Smooth muscle cell (in vitro differentiated cells): ENCODE measurements at regions not wholly inside any gene's neighbourhood (a gene's known extent, or its start where the extent isn't known, plus 50 kb on each side); places are given as distances from the start of the nearest gene placed in this dataset.

Source experiments
- DNase-seq: peaks from one replicate; lab custom pipeline; 2025; ENCODE audit not compliant: unreplicated experiment; lab: John Stamatoyannopoulos, UW
- H2AFZ ChIP-seq: fragments of 200-600 bp; sonication (generic); 2 replicates; pipeline ENCODE4 v1.6.0; 2016; ENCODE audit warnings: antibody characterized with exemption, low read depth, mild to moderate bottlenecking
- H3F3A ChIP-seq: fragments of 200-600 bp; sonication (generic); 2 replicates; pipeline ENCODE4 v1.6.0; 2017; ENCODE audit warnings: antibody characterized with exemption, low read depth
- H3K27ac ChIP-seq: fragments of 200-600 bp; sonication (generic); 2 replicates; pipeline ENCODE4 v1.5.1; 2016; ENCODE audit warnings: low read depth, mild to moderate bottlenecking
- H3K27me3 ChIP-seq: fragments of 200-600 bp; sonication (generic); 2 replicates; pipeline ENCODE4 v1.6.1; 2016; ENCODE audit warnings: low read depth, mild to moderate bottlenecking
- H3K36me3 ChIP-seq: fragments of 200-600 bp; sonication (generic); 2 replicates; pipeline ENCODE4 v1.5.1; 2016; ENCODE audit warnings: low read depth
- H3K4me1 ChIP-seq: fragments of 200-600 bp; sonication (generic); 2 replicates; pipeline ENCODE4 v1.5.1; 2016; ENCODE audit warnings: low read depth
- H3K4me2 ChIP-seq: fragments of 200-600 bp; sonication (generic); 2 replicates; pipeline ENCODE4 v1.6.0; 2016; ENCODE audit warnings: mild to moderate bottlenecking
- H3K4me3 ChIP-seq: fragments of 200-600 bp; sonication (generic); 2 replicates; pipeline ENCODE4 v1.5.1; 2016; ENCODE audit warnings: mild to moderate bottlenecking
- H3K79me2 ChIP-seq: fragments of 200-600 bp; sonication (generic); 2 replicates; pipeline ENCODE4 v1.6.0; 2016; ENCODE audit warnings: low read depth, mild to moderate bottlenecking
- H3K9ac ChIP-seq: fragments of 200-600 bp; sonication (generic); 2 replicates; pipeline ENCODE4 v1.6.0; 2016; ENCODE audit warnings: low read depth
- H3K9me3 ChIP-seq: fragments of 200-600 bp; sonication (generic); replicated peaks from 2 replicates; pipeline ENCODE4 v1.5.1; 2016; ENCODE audit warnings: low read depth
- H4K20me1 ChIP-seq: fragments of 200-600 bp; sonication (generic); 2 replicates; pipeline ENCODE4 v1.6.0; 2016; ENCODE audit warnings: low read depth
- WGBS: methylation state at CpG from one replicate; pipeline ENCODE4 v1.1.7; 2016; ENCODE audit warnings: low lambda C conversion rate; 5-methylcytosine and 5-hydroxymethylcytosine counted together
- TF ChIP-seq, protein P1 (sequence below): fragments of 200-600 bp; sonication (generic); IDR thresholded peaks from 2 replicates; pipeline ENCODE4 v1.5.1; 2017; ENCODE audit warnings: borderline replicate concordance, mild to moderate bottlenecking, antibody characterized with exemption; ENCODE audit not compliant: insufficient read depth, poor library complexity, severe bottlenecking

- Histone ChIP-seq H3K9me3 (no peaks in the 10 kb centered on the region), H3K9ac (no peak overlapping the region), H3K36me3 (no peaks in the 10 kb centered on the region), H3K4me3 (no peak overlapping the region), H2AFZ (no peak overlapping the region), H3K27ac (no peak overlapping the region), H3K4me2 (no peak overlapping the region), H3K79me2 (no peaks in the 10 kb centered on the region), H3F3A (no peaks in the 10 kb centered on the region), H3K27me3 (no peaks in the 10 kb centered on the region), H4K20me1 (no peaks in the 10 kb centered on the region), H3K4me1 (no peaks in the 10 kb centered on the region)
- TF ChIP-seq, protein P1, sequence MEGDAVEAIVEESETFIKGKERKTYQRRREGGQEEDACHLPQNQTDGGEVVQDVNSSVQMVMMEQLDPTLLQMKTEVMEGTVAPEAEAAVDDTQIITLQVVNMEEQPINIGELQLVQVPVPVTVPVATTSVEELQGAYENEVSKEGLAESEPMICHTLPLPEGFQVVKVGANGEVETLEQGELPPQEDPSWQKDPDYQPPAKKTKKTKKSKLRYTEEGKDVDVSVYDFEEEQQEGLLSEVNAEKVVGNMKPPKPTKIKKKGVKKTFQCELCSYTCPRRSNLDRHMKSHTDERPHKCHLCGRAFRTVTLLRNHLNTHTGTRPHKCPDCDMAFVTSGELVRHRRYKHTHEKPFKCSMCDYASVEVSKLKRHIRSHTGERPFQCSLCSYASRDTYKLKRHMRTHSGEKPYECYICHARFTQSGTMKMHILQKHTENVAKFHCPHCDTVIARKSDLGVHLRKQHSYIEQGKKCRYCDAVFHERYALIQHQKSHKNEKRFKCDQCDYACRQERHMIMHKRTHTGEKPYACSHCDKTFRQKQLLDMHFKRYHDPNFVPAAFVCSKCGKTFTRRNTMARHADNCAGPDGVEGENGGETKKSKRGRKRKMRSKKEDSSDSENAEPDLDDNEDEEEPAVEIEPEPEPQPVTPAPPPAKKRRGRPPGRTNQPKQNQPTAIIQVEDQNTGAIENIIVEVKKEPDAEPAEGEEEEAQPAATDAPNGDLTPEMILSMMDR, result peak; percentile 22
- 72% methylated on average over 2 of the region's 2 CpGs for WGBS
- DNase-seq, result no peak
Measured at GRCh38 chr2:139946690-139947089, 1166.5 kb upstream of the NXPH2 start.

DNA sequence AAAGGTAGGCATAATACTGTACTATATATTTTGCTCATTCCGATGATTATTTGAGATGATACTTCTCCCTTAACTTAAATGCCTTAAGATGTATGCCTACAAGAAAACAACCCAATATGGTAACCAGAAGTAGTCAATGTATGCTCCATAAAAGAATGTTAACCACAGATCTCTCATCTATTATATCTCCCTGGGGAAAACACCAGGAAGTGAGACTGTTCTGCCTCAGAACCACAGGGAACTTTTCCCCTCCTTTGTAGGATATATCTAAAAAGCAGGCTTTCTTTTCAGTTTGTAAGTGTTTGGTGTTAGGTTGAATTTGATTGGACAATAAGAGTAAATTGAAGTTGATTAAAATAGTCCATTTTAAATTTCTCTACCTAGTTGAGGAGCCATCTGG lies 1160.5 kb upstream of the NXPH2 start:
- TF ChIP-seq, protein P1, result no peak
- no peaks in the 10 kb centered on the region for H3F3A ChIP-seq
- WGBS, result 100% methylated on average over 1 of the region's 1 CpG

GRCh38 chr2:139925903-139926302 lies 1145.7 kb upstream of the NXPH2 start:
- H3K79me2 ChIP-seq, result no peaks in the 10 kb centered on the region
- no peak overlapping the region for H2AFZ ChIP-seq
- DNase-seq, result no peak
- H4K20me1 ChIP-seq, result no peaks in the 10 kb centered on the region
- no peaks in the 10 kb centered on the region for H3K4me1 ChIP-seq
- H3K9ac ChIP-seq, result no peak overlapping the region
- no peaks in the 10 kb centered on the region for H3K36me3 ChIP-seq
- H3K27ac ChIP-seq, result no peak overlapping the region
- H3K27me3 ChIP-seq, result no peaks in the 10 kb centered on the region
- no peak overlapping the region for H3K4me2 ChIP-seq
- TF ChIP-seq, protein P1, result no peak
- H3K9me3 ChIP-seq, result no peaks in the 10 kb centered on the region
- 22% methylated on average over 1 of the region's 1 CpG for WGBS
- H3F3A ChIP-seq, result no peaks in the 10 kb centered on the region
- no peak overlapping the region for H3K4me3 ChIP-seq

More for the DNA sequence above, 1160.5 kb upstream of the NXPH2 start:
- Histone ChIP-seq H3K27ac (no peak overlapping the region), H3K9ac (no peak overlapping the region), H3K4me2 (no peak overlapping the region), H3K27me3 (no peaks in the 10 kb centered on the region), H3K9me3 (no peaks in the 10 kb centered on the region), H3K79me2 (no peaks in the 10 kb centered on the region), H4K20me1 (no peaks in the 10 kb centered on the region), H3K4me3 (no peak overlapping the region), H3K36me3 (no peaks in the 10 kb centered on the region), H3K4me1 (no peaks in the 10 kb centered on the region), H2AFZ (no peak overlapping the region)
- no peak for DNase-seq

GRCh38 chr2:139924070-139924469 lies 1143.9 kb upstream of the NXPH2 start:
- no peak for DNase-seq
- no peak overlapping the region for H3K9ac ChIP-seq
- no peaks in the 10 kb centered on the region for H3F3A ChIP-seq
- WGBS, result 80% methylated on average over 5 of the region's 5 CpGs
- H3K4me3 ChIP-seq, result no peak overlapping the region
- H3K9me3 ChIP-seq, result no peaks in the 10 kb centered on the region
- no peak overlapping the region for H3K27ac ChIP-seq
- no peaks in the 10 kb centered on the region for H3K36me3 ChIP-seq
- H2AFZ ChIP-seq, result peak overlapping the region; percentile 66
- H3K4me1 ChIP-seq, result no peaks in the 10 kb centered on the region
- H4K20me1 ChIP-seq, result no peaks in the 10 kb centered on the region
- H3K27me3 ChIP-seq, result no peaks in the 10 kb centered on the region
- TF ChIP-seq, protein P1, result no peak
- H3K79me2 ChIP-seq, result no peaks in the 10 kb centered on the region
- no peak overlapping the region for H3K4me2 ChIP-seq
